Suprapubic skin (tissue), 4 donors: ENCODE measurements at regions not wholly inside any gene's neighbourhood (a gene's known extent, or its start where the extent isn't known, plus 50 kb on each side); places are given as distances from the start of the nearest gene placed in this dataset.

Source experiments
- DNase-seq, 2 donors: peaks; one replicate each; pipeline ENCODE4 v3.0.0-alpha.2; 2019; ENCODE audit warnings: low spot score in 2 of 2
- H3K27ac ChIP-seq: fragments of 200-600 bp; sonication (generic); one replicate; pipeline ENCODE4 v1.5.1; 2019
- H3K27me3 ChIP-seq: fragments of 200-600 bp; sonication (generic); one replicate; pipeline ENCODE4 v1.5.1; 2019
- H3K36me3 ChIP-seq: fragments of 200-600 bp; sonication (generic); one replicate; pipeline ENCODE4 v1.5.1; 2019
- H3K4me1 ChIP-seq: fragments of 200-600 bp; sonication (generic); one replicate; pipeline ENCODE4 v1.5.1; 2019
- H3K4me3 ChIP-seq: fragments of 200-600 bp; sonication (generic); one replicate; pipeline ENCODE4 v1.5.1; 2019; ENCODE audit warnings: mild to moderate bottlenecking
- H3K9me3 ChIP-seq: fragments of 200-600 bp; sonication (generic); one replicate; pipeline ENCODE4 v1.5.1; 2019
- CTCF ChIP-seq, 2 donors: fragments of 200-600 bp in 1 of 2; fragments of 450-650 bp in 1 of 2; sonication (generic) in 1 of 2; IDR thresholded peaks; one replicate each; pipeline ENCODE4 v1.5.1; 2016 to 2019; ENCODE audit warnings: antibody characterized with exemption in 2 of 2, mild to moderate bottlenecking in 1 of 2, moderate library complexity in 1 of 2
- EP300 ChIP-seq: sonication (generic); formaldehyde crosslinking; IDR thresholded peaks from one replicate; pipeline ENCODE4 v1.6.1; 2017; ENCODE audit warnings: antibody characterized with exemption
- POLR2A ChIP-seq, 2 donors: fragments of 450-650 bp; IDR thresholded peaks; one replicate each; pipeline ENCODE4 v1.6.1; 2017; ENCODE audit warnings: antibody characterized with exemption in 2 of 2, mild to moderate bottlenecking in 2 of 2, moderate library complexity in 2 of 2
- POLR2AphosphoS5 ChIP-seq, 3 donors: sonication (generic); formaldehyde crosslinking; IDR thresholded peaks; one replicate each; pipeline ENCODE4 v1.6.1; 2017; ENCODE audit warnings: antibody characterized with exemption in 3 of 3
- WGBS: methylation state at CpG from one replicate; pipeline ENCODE4 v1.1.5; 2018; 5-methylcytosine and 5-hydroxymethylcytosine counted together

- Histone ChIP-seq H3K4me1 (peaks cover 12% of the 10 kb centered on the region), H3K9me3 (no peaks in the 10 kb centered on the region), H3K27me3 (no peaks in the 10 kb centered on the region), H3K27ac (no peak overlapping the region), H3K4me3 (no peak overlapping the region), H3K36me3 (no peaks in the 10 kb centered on the region)
- TF ChIP-seq CTCF (IDR thresholded peaks at IDR 0.05) (no peak), POLR2A (IDR thresholded peaks at IDR 0.05) (no peak), POLR2AphosphoS5 (IDR thresholded peaks at IDR 0.05) (no peak), EP300 (no peak)
- WGBS = 84% methylated on average over 4 of the region's 4 CpGs
- no peak for DNase-seq
Measured at GRCh38 chr14:34124585-34124984, 173.7 kb upstream of the EGLN3 start.

- Histone ChIP-seq H3K27me3 (no peaks in the 10 kb centered on the region), H3K4me3 (no peak overlapping the region), H3K36me3 (no peaks in the 10 kb centered on the region), H3K9me3 (no peaks in the 10 kb centered on the region), H3K4me1 (no peaks in the 10 kb centered on the region), H3K27ac (no peak overlapping the region)
- no peak for DNase-seq
- WGBS = 29% methylated on average over 1 of the region's 1 CpG
- TF ChIP-seq EP300 (no peak), CTCF (IDR thresholded peaks at IDR 0.05) (no peak), POLR2A (IDR thresholded peaks at IDR 0.05) (no peak)
Measured at GRCh38 chr14:34122650-34123049, 171.8 kb upstream of the EGLN3 start.

GRCh38 chr14:34122081-34122480 is 171.2 kb upstream of the EGLN3 start:
- no peak overlapping the region for H3K4me3 ChIP-seq

GRCh38 chr14:34120185-34120977 is 169.5 kb upstream of the EGLN3 start:
- H3K27me3 ChIP-seq = no peaks in the 10 kb centered on the region
- H3K36me3 ChIP-seq = no peaks in the 10 kb centered on the region
- no peak for DNase-seq
- TF ChIP-seq CTCF (IDR thresholded peaks at IDR 0.05) (no peak), POLR2AphosphoS5 (IDR thresholded peaks at IDR 0.05) (no peak), EP300 (no peak), POLR2A (IDR thresholded peaks at IDR 0.05) (no peak)
- H3K9me3 ChIP-seq = no peaks in the 10 kb centered on the region
- H3K4me1 ChIP-seq = no peaks in the 10 kb centered on the region
- 71% methylated on average over 3 of the region's 3 CpGs for WGBS
- no peak overlapping the region for H3K4me3 ChIP-seq
- no peak overlapping the region for H3K27ac ChIP-seq

More at GRCh38 chr14:34122081-34122480, 171.2 kb upstream of the EGLN3 start:
- WGBS = 66% methylated on average over 3 of the region's 3 CpGs
- Histone ChIP-seq H3K9me3 (no peaks in the 10 kb centered on the region), H3K27me3 (no peaks in the 10 kb centered on the region), H3K36me3 (no peaks in the 10 kb centered on the region), H3K4me1 (no peaks in the 10 kb centered on the region), H3K27ac (no peak overlapping the region)
- TF ChIP-seq EP300 (no peak), POLR2A (IDR thresholded peaks at IDR 0.05) (no peak), POLR2AphosphoS5 (IDR thresholded peaks at IDR 0.05) (no peak), CTCF (IDR thresholded peaks at IDR 0.05) (no peak)
- DNase-seq = no peak

GRCh38 chr14:34119107-34119858 is 168.4 kb upstream of the EGLN3 start:
- no peak overlapping the region for H3K4me3 ChIP-seq
- TF ChIP-seq POLR2A (IDR thresholded peaks at IDR 0.05) = no peak
- no peak for TF ChIP-seq EP300
- no peak for TF ChIP-seq POLR2AphosphoS5 (IDR thresholded peaks at IDR 0.05)
- TF ChIP-seq CTCF (IDR thresholded peaks at IDR 0.05) = no peak
- no peaks in the 10 kb centered on the region for H3K36me3 ChIP-seq
- no peaks in the 10 kb centered on the region for H3K9me3 ChIP-seq
- H3K4me1 ChIP-seq = no peaks in the 10 kb centered on the region
- DNase-seq = no peak
- H3K27ac ChIP-seq = no peak overlapping the region
- no peaks in the 10 kb centered on the region for H3K27me3 ChIP-seq
- 86% methylated on average over 5 of the region's 5 CpGs for WGBS
